GM12878 (cell line): ENCODE measurements at regions not wholly inside any gene's neighbourhood (a gene's known extent, or its start where the extent isn't known, plus 50 kb on each side); places are given as distances from the start of the nearest gene placed in this dataset.

Experiments
- ATAC-seq: fragments of 200-7000 bp; cut with Tn5 transposase; 3 replicates; pipeline ENCODE4 v1.9.1; 2020; ENCODE audit warnings: mild to moderate bottlenecking, moderate library complexity
- BruUV-seq: library from RNA; stranded (reverse); fragments of 400-500 nt; replicated peaks from 2 replicates; lab custom pipeline; 2021; lab: Mats Ljungman, UMichigan
- CTCF ChIA-PET: fragments of 300-600 bp; sonication (Branson Sonifier 250); formaldehyde crosslinking; extraction: SDS; loops from one replicate; lab custom pipeline; 2021; ENCODE audit warnings: inconsistent platforms; lab: Yijun Ruan, JAX
- POLR2A ChIA-PET: fragments of 350-600 bp; formaldehyde crosslinking; extraction: SDS; loops from one replicate; lab custom pipeline; 2021; ENCODE audit warnings: inconsistent platforms; lab: Charles Lee
- RAD21 ChIA-PET: fragments of 300-600 bp; sonication (Branson Sonifier 250); formaldehyde crosslinking; loops from one replicate; lab custom pipeline; 2023; ENCODE audit warnings: antibody characterized with exemption; ENCODE audit not compliant: unreplicated experiment; lab: Charles Lee
- SMC1A ChIA-PET: fragments of 300-600 bp; sonication (Branson Sonifier 250); formaldehyde crosslinking; loops from one replicate; lab custom pipeline; 2023; ENCODE audit not compliant: unreplicated experiment, uncharacterized antibody; lab: Charles Lee
- DNase-seq: peaks from one replicate; pipeline ENCODE4 v3.0.0-alpha.2; 2011; ENCODE audit warnings: low read depth, low spot score
- FAIRE-seq: peaks from 3 replicates; lab custom pipeline; 2011; peaks lifted over from hg19 to GRCh38; lab: Jason Lieb, UNC
- H2AFZ ChIP-seq: 2 replicates; pipeline ENCODE4 v1.6.0; 2011; ENCODE audit warnings: low read depth, low read length, control low read depth; ENCODE audit not compliant: control insufficient read depth
- H3K27ac ChIP-seq: 2 replicates; pipeline ENCODE4 v1.5.1; 2011; ENCODE audit warnings: control low read depth; ENCODE audit not compliant: control insufficient read depth, insufficient read depth
- H3K27me3 ChIP-seq, 2 experiments: replicated peaks in 1 of 2; 2 replicates each; pipeline versions ENCODE4 v1.6.0 to v1.6.1; 2011; ENCODE audit warnings: low read length in 1 of 2; ENCODE audit not compliant: control insufficient read depth in 2 of 2, insufficient read depth in 2 of 2
- H3K36me3 ChIP-seq, 2 experiments: 2 replicates each; pipeline ENCODE4 v1.5.1; 2011; ENCODE audit warnings: low read length in 1 of 2; ENCODE audit not compliant: control insufficient read depth in 2 of 2, insufficient read depth in 2 of 2
- H3K4me1 ChIP-seq: 2 replicates; pipeline ENCODE4 v1.6.1; 2011; ENCODE audit warnings: mild to moderate bottlenecking, low read length, moderate library complexity, mixed read lengths; ENCODE audit not compliant: control insufficient read depth, insufficient read depth
- H3K4me2 ChIP-seq: 2 replicates; pipeline ENCODE4 v1.6.0; 2011; ENCODE audit warnings: control low read depth; ENCODE audit not compliant: control insufficient read depth, insufficient read depth
- H3K4me3 ChIP-seq: fragments of 200-600 bp; sonication (generic); 2 replicates; pipeline ENCODE4 v1.5.1; 2016
- H3K79me2 ChIP-seq: 2 replicates; pipeline ENCODE4 v1.6.0; 2011; ENCODE audit warnings: low read length; ENCODE audit not compliant: control insufficient read depth, insufficient read depth
- H3K9ac ChIP-seq: 2 replicates; pipeline ENCODE4 v1.8.0; 2011; ENCODE audit warnings: low read length, control low read depth, mixed read lengths; ENCODE audit not compliant: control insufficient read depth, insufficient read depth
- H3K9me3 ChIP-seq: replicated peaks from 3 replicates; pipeline ENCODE4 v1.5.1; 2011; ENCODE audit warnings: mild to moderate bottlenecking, low read length; ENCODE audit not compliant: control insufficient read depth, insufficient read depth
- H4K20me1 ChIP-seq: 2 replicates; pipeline ENCODE4 v1.6.0; 2011; ENCODE audit not compliant: control insufficient read depth, insufficient read depth
- E4F1 ChIP-seq: fragments of 450-650 bp; IDR thresholded peaks from 2 replicates; pipeline ENCODE4 v1.6.1; 2018; ENCODE audit warnings: borderline replicate concordance, mild to moderate bottlenecking; ENCODE audit not compliant: partially characterized antibody
- HDAC6 ChIP-seq: fragments of 200-600 bp; sonication (generic); IDR thresholded peaks from one replicate; pipeline ENCODE4 v1.8.0; 2017; ENCODE audit warnings: antibody characterized with exemption; ENCODE audit not compliant: unreplicated experiment
- IRF3 ChIP-seq: fragments of 450-650 bp; IDR thresholded peaks from 2 replicates; pipeline ENCODE4 v1.6.1; 2014; ENCODE audit warnings: mild to moderate bottlenecking
- KDM1A ChIP-seq: fragments of 200-600 bp; sonication (generic); IDR thresholded peaks from 2 replicates; pipeline ENCODE4 v1.6.1; 2016; ENCODE audit warnings: borderline replicate concordance
- MLLT1 ChIP-seq: fragments of 450-650 bp; IDR thresholded peaks from 2 replicates; pipeline ENCODE4 v1.6.1; 2016; ENCODE audit warnings: mild to moderate bottlenecking
- MTA2 ChIP-seq: fragments of 450-650 bp; IDR thresholded peaks from 2 replicates; pipeline ENCODE4 v1.6.1; 2016; ENCODE audit warnings: low read depth, mild to moderate bottlenecking, moderate library complexity
- MTA3 ChIP-seq: IDR thresholded peaks from 2 replicates; pipeline ENCODE4 v1.6.1; 2012; ENCODE audit warnings: low read length, inconsistent platforms, borderline replicate concordance
- NBN ChIP-seq: fragments of 450-650 bp; IDR thresholded peaks from 2 replicates; pipeline ENCODE4 v1.6.1; 2016
- NR2C2 ChIP-seq: IDR thresholded peaks from 2 replicates; pipeline ENCODE4 v1.6.1; 2011; ENCODE audit warnings: borderline replicate concordance, low read depth; ENCODE audit not compliant: control insufficient read depth, insufficient read length
- RFX5 ChIP-seq: IDR thresholded peaks from 2 replicates; pipeline ENCODE4 v1.6.1; 2011; ENCODE audit warnings: low read depth, low read length, improper control_type of control experiment
- SPI1 ChIP-seq: IDR thresholded peaks from 2 replicates; pipeline ENCODE4 v1.6.1; 2011; ENCODE audit warnings: low read depth, mild to moderate bottlenecking, low read length, moderate library complexity, borderline replicate concordance; ENCODE audit not compliant: insufficient read depth
- SRF ChIP-seq, 2 experiments: IDR thresholded peaks; 2 replicates each; pipeline ENCODE4 v1.6.1; 2011; ENCODE audit warnings: low read depth in 2 of 2, low read length in 2 of 2, mild to moderate bottlenecking in 1 of 2, moderate library complexity in 1 of 2
- ZNF24 ChIP-seq: fragments of 450-650 bp; IDR thresholded peaks from 2 replicates; pipeline ENCODE4 v1.6.1; 2017; ENCODE audit warnings: antibody characterized with exemption, mild to moderate bottlenecking
- ZZZ3 ChIP-seq: IDR thresholded peaks from 2 replicates; pipeline ENCODE4 v1.6.1; 2011; ENCODE audit warnings: low read depth; ENCODE audit not compliant: control insufficient read depth, insufficient read length
- WGBS: methylation state at CpG from one replicate; pipeline ENCODE4 v1.1.6; 2016; ENCODE audit warnings: low lambda C conversion rate; ENCODE audit not compliant: insufficient replicate concordance, insufficient coverage; ENCODE audit errors: missing lambda C conversion rate; 5-methylcytosine and 5-hydroxymethylcytosine counted together
- in situ Hi-C: fragments of 300-500 bp; cut with MboI; formaldehyde crosslinking; loops from 9 replicates; pipeline ENCODE4 v1.14.3; 2018; ENCODE audit warnings: mixed read lengths
- intact Hi-C: fragments of 100-400 bp; cut with micrococcal nuclease; formaldehyde crosslinking; loops from one replicate; pipeline ENCODE4 v1.14.2; 2022; ENCODE audit not compliant: unreplicated experiment
- TF ChIP-seq, protein P1 (sequence below): IDR thresholded peaks from 2 replicates; pipeline ENCODE4 v1.6.1; 2011; ENCODE audit warnings: low read depth, low read length, improper control_type of control experiment, borderline replicate concordance
- TF ChIP-seq, protein P2 (sequence below): fragments of 450-650 bp; IDR thresholded peaks from 2 replicates; pipeline ENCODE4 v1.6.1; 2017; ENCODE audit warnings: borderline replicate concordance

DNA sequence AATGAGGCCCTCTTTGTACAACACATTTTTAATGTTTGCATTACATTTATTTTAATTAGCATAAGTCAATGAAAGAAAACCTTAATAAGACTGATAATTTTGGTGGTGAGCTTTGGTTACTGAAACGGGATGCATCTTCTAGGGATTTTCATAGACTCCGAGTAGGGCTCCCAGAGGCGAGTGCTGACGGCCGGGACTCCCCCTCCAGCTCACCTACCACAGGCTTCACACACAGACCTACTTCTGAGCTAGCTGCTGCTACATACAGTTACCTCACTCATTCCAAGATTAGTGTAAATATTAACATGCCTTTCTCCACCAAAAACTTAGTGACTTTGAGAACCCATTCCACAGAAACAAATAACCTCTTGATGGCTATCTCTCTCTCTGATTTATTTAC lies 271.1 kb downstream of the GALR1 start:
- ChIA-PET SMC1A (no interaction called here), RAD21 (no interaction called here), POLR2A (no interaction called here), CTCF (no interaction called here)
- H4K20me1 ChIP-seq = no peaks in the 10 kb centered on the region
- ATAC-seq (no peak), DNase-seq (no peak), FAIRE-seq (no peak)
- TF ChIP-seq E4F1 (no peak), NBN (no peak), SPI1 (no peak), ZZZ3 (no peak), RFX5 (no peak), MLLT1 (no peak), HDAC6 (no peak), IRF3 (no peak), SRF (IDR thresholded peaks at IDR 0.05; ENCODE audit: low read depth in 2 of 2, low read length in 2 of 2) (no peak), KDM1A (no peak), MTA3 (no peak), MTA2 (no peak), NR2C2 (no peak), ZNF24 (no peak)
- TF ChIP-seq, protein P1, sequence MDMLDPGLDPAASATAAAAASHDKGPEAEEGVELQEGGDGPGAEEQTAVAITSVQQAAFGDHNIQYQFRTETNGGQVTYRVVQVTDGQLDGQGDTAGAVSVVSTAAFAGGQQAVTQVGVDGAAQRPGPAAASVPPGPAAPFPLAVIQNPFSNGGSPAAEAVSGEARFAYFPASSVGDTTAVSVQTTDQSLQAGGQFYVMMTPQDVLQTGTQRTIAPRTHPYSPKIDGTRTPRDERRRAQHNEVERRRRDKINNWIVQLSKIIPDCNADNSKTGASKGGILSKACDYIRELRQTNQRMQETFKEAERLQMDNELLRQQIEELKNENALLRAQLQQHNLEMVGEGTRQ = no peak
- TF ChIP-seq, protein P2, sequence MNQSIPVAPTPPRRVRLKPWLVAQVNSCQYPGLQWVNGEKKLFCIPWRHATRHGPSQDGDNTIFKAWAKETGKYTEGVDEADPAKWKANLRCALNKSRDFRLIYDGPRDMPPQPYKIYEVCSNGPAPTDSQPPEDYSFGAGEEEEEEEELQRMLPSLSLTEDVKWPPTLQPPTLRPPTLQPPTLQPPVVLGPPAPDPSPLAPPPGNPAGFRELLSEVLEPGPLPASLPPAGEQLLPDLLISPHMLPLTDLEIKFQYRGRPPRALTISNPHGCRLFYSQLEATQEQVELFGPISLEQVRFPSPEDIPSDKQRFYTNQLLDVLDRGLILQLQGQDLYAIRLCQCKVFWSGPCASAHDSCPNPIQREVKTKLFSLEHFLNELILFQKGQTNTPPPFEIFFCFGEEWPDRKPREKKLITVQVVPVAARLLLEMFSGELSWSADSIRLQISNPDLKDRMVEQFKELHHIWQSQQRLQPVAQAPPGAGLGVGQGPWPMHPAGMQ = no peak
- in situ Hi-C loops = no loop called here
- no peaks in the 10 kb centered on the region for H3K9me3 ChIP-seq
- no peaks in the 10 kb centered on the region for H3K27me3 ChIP-seq
- no peak overlapping the region for H3K4me2 ChIP-seq
- H3K9ac ChIP-seq = no peak overlapping the region
- H3K4me1 ChIP-seq = no peaks in the 10 kb centered on the region
- intact Hi-C loops = no loop called here
- no peak overlapping the region for H3K27ac ChIP-seq
- H3K4me3 ChIP-seq = no peak overlapping the region
- BruUV-seq = no TSS peak
- WGBS = 41% methylated on average over 5 of the region's 5 CpGs
- no peak overlapping the region for H2AFZ ChIP-seq
- H3K36me3 ChIP-seq = no peaks in the 10 kb centered on the region
- no peaks in the 10 kb centered on the region for H3K79me2 ChIP-seq
